HG03442 (cell line): ENCODE measurements at regions not wholly inside any gene's neighbourhood (a gene's known extent, or its start where the extent isn't known, plus 50 kb on each side); places are given as distances from the start of the nearest gene placed in this dataset.
"Not testable (repeated sequence)": the region's sequence is repeated elsewhere in the genome, so short reads cannot be mapped to it uniquely, and the experiment has no call there.

Source experiments
- ATAC-seq: cut with Tn5 transposase; IDR thresholded peaks from one replicate; pipeline ENCODE4 v1.9.1; 2021; ENCODE audit warnings: mild to moderate bottlenecking, moderate library complexity; ENCODE audit not compliant: unreplicated experiment

DNA sequence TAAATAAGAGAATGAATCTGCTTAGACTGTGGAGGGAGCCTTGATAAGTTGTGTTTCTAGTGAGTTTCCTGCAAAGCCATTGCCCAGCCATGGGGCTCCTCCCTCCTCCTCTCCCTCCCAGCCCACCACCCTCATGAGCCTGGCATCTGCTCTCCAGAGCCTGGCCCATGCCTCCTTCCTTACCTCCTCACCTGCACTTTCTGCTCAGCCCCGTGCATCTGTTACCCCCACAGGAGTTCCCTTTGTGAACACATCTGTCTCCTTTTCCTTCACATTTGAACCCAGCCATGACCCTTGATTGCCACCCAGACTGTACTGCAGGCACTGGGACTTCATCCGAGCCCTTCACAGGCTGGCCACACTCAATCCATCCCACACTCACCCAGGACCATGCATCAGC, 395.6 kb downstream of the IRX2 start:
- ATAC-seq: no peak

GRCh38 chr5:2353871-2354440, 397.5 kb downstream of the IRX2 start:
- ATAC-seq: no peak

DNA sequence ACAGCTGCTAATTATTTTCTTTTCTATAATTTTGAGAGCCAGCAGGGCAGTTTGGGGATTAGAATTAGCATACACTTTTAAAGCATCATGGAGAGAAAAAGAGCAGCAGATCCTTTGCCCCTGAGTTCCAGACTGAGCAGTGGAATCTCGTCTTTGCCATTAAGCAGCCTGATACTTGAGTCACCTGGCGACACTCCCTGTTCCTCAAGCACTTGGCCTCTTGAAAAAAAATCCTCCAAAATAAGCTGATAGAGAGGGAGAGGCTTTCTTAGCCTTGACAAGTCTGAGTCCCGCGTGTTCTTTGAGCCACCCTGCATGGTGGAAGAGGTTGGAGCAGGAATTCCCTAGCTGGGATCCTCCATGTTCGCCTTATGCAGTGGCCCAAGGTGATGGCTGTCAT, 398.3 kb downstream of the IRX2 start:
- no peak for ATAC-seq

GRCh38 chr5:2352101-2352861, 399.2 kb downstream of the IRX2 start:
- ATAC-seq: no peak

- not testable (repeated sequence) for ATAC-seq
These were observed 401.7 kb downstream of the IRX2 start for GRCh38 chr5:2349768-2350167.

- ATAC-seq: no peak
These were observed 412.8 kb downstream of the IRX2 start for GRCh38 chr5:2338686-2339085.

DNA sequence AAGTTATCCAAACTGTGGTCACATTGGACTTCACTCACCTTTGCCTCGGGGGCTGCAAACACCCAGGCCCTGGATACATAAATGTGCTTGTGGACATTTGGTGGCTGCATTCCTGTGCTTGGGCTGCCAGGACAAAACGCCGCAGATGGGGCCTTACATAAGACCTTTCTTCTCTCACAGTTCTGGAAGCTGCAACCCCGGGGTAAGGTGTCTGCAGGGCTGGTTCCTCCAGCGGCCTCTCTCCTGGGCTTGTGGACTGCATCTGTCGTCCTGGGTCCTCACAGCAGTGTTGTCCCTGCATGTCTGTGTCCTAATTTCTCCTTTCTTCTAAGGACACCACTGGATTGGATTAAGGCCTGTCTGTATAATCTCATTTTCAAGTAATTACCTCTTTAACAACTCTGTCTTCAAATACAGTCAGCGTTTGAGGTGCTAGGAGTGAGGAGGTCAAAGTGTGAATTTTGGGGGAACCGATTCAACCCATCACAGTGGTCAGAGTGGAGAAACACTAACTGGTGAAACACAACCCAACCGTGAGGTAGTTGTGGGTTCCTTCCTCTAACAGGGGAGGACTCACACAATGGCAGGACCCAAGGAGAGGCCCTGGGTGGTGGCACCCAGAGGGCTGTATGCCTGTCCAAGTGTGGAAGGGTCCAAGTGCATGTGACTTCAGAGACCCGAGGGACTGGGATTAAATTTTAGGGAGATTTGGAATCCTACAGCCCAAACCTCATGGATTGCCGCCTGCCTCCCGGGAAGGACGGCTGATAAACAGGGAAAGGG, 415.6 kb downstream of the IRX2 start:
- ATAC-seq: no peak

GRCh38 chr5:2335125-2335732, 416.2 kb downstream of the IRX2 start:
- ATAC-seq: no peak

GRCh38 chr5:2334719-2335118, 416.8 kb downstream of the IRX2 start:
- no peak for ATAC-seq

DNA sequence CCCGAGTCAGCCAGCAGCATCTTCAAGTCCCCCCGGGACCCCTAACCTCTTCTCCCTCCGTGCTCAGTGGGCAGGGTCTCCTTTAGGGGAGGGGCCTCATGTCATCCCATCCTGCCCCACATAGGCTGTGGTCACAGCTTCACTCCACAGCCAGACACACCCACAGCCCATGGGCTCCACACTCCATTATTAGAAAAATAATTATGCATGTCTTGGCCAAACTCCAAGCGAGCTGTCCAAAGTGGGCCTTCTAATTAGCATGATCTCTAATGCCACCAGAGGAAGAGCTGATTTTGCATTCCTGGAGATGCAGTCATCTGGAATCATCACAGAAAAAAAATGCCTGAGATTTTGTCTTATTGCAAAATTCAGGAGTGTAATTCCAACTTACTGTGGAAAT, 418.2 kb downstream of the IRX2 start:
- no peak for ATAC-seq

DNA sequence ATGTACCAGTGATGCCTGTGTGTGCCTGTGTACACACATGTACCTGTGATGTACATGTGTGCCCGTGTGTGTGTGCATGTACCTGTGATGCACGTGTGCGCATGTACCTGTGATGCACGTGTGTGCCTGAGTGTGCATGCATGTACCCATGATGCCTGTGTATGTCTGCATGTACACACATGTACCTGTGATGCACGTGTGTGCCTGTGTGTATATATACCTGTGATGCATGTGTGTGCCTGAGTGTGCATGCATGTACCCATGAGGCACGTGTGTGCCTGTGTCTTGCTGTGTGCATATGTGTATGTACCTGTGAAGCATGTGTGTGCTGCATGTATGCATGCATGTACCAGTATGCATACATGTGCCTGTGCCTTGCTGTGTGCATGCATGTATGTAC, 419.0 kb downstream of the IRX2 start:
- ATAC-seq: no peak

DNA sequence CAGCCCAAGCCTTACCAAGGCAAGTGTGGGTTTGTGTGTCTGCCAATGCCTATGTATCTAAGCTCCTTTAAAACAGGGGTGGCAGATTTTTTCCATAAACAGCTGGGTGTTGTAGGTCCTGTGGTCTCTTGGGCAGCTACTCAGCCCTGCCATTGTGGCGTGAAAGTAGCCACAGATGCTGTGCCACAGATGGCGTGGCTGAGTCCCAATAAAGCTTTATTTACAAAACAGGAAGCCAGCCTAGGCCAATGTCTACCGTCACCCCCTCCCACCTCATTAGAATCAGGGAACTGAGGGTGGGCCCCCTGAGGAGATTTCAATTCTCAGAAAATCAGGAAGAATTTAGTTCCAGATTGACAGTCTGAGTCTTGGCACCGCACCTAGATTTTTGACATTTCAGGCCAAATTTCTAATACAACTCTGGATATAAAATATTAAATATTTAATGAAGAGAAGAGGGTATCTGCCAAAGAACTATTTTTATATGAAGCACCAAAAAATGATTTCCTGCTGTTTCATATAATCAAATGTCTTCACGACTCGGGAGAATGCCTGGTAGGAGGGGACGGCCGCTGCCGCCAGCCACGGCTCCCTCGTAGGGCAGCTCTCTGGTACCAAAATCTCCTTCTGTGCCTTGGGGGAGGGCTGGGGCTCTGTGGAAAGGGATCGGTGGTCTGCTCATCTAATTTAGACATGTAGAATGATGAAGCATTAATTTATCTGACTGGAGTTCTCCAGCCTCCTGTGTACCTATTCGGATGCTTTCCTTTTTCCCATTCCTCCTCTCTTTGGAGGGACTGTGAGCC, 420.9 kb downstream of the IRX2 start:
- no peak for ATAC-seq

GRCh38 chr5:2329741-2330140, 421.7 kb downstream of the IRX2 start:
- no peak for ATAC-seq

DNA sequence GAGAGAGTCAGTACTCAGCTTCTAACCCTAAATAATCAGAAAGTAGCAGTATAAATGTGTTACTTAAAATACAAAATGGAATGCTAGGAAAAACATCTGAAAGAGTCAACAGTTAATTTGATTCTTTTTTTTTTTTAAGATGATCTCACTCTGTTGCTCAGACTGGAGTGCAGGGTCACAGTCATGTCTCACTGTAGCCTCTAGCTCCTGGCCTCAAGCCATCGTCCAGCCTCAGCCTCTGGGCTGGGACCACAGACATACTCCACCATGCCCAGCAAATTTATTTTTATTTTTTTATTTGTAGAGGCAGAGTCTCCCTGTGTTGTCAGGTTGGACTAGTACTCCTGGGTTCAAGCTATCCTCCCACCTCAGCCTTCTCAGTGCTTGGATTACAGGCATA, 424.9 kb downstream of the IRX2 start:
- no peak for ATAC-seq

DNA sequence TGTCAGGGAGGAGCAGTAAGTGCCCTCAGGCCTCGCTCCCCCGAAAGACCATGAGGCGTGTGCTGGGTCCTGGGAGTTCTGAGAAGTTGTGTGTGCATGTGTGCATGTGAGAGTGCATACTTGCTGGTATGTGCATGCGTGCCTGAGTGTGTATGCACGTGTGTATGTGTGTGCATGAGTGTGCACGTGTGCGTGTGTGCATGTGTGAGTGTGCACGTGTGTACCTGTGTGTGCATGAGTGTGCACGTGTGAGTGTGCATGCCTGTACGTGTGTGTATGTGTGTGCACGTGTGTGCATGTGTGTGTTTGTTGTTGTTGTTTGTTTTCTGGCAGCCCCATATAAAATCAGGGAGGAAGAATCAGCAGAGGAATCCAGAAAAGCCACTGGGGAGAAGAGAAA, 426.7 kb downstream of the IRX2 start:
- no peak for ATAC-seq

GRCh38 chr5:2320611-2321010, 430.9 kb downstream of the IRX2 start:
- ATAC-seq: no peak

GRCh38 chr5:2317540-2317939, 433.9 kb downstream of the IRX2 start:
- no peak for ATAC-seq

GRCh38 chr5:2311851-2312250, 429.1 kb upstream of the IRX4 start:
- no peak for ATAC-seq

GRCh38 chr5:2310946-2311345, 428.2 kb upstream of the IRX4 start:
- ATAC-seq: no peak

- no peak for ATAC-seq
These were observed 424.9 kb upstream of the IRX4 start for GRCh38 chr5:2307631-2308030.

- no peak for ATAC-seq
These were observed 424.0 kb upstream of the IRX4 start for GRCh38 chr5:2306711-2307110.
